PC-3 (cell line): ENCODE measurements at regions not wholly inside any gene's neighbourhood (a gene's known extent, or its start where the extent isn't known, plus 50 kb on each side); places are given as distances from the start of the nearest gene placed in this dataset.

Source experiments
- ATAC-seq: fragments of 200-7000 bp; cut with Tn5 transposase; 2 replicates; pipeline ENCODE4 v1.9.1; 2020; ENCODE audit warnings: mild to moderate bottlenecking, moderate library complexity
- BruUV-seq: library from RNA; stranded (reverse); fragments of 400-500 nt; replicated peaks from 2 replicates; lab custom pipeline; 2021; lab: Mats Ljungman, UMichigan
- CTCF ChIA-PET: fragments of 300-600 bp; sonication (Branson Sonifier 250); formaldehyde crosslinking; loops from one replicate; lab custom pipeline; 2022; ENCODE audit warnings: antibody characterized with exemption; lab: Charles Lee
- POLR2A ChIA-PET: fragments of 300-600 bp; sonication (Branson Sonifier 250); formaldehyde crosslinking; loops from one replicate; lab custom pipeline; 2022; ENCODE audit warnings: antibody characterized with exemption; ENCODE audit not compliant: unreplicated experiment; lab: Charles Lee
- DNase-seq: peaks from one replicate; pipeline ENCODE4 v3.0.0-alpha.2; 2015
- H2AFZ ChIP-seq: fragments of 300-600 bp; sonication (generic); 2 replicates; pipeline ENCODE4 v1.6.0; 2016; ENCODE audit warnings: antibody characterized with exemption, low read length
- H3F3A ChIP-seq: fragments of 300-600 bp; sonication (generic); one replicate; pipeline ENCODE4 v1.6.0; 2017; ENCODE audit warnings: antibody characterized with exemption, low read length, control low read depth, mild to moderate bottlenecking; ENCODE audit not compliant: unreplicated experiment
- H3K27ac ChIP-seq: fragments of 300-600 bp; sonication (generic); 2 replicates; pipeline ENCODE4 v1.5.1; 2016; ENCODE audit warnings: mild to moderate bottlenecking, low read length
- H3K27me3 ChIP-seq: fragments of 300-600 bp; sonication (generic); 2 replicates; pipeline ENCODE4 v1.6.1; 2016; ENCODE audit warnings: low read length, mixed read lengths
- H3K36me3 ChIP-seq: fragments of 300-600 bp; sonication (generic); 2 replicates; pipeline ENCODE4 v1.6.1; 2016; ENCODE audit warnings: low read depth, mixed run types, low read length, mixed read lengths
- H3K4me1 ChIP-seq: fragments of 300-600 bp; sonication (generic); 2 replicates; pipeline ENCODE4 v1.5.1; 2016; ENCODE audit warnings: low read length; ENCODE audit not compliant: insufficient read depth
- H3K4me2 ChIP-seq: fragments of 300-600 bp; sonication (generic); 2 replicates; pipeline ENCODE4 v1.6.0; 2016; ENCODE audit warnings: low read length
- H3K4me3 ChIP-seq: fragments of 300-600 bp; sonication (generic); 2 replicates; pipeline ENCODE4 v1.5.1; 2016; ENCODE audit warnings: mild to moderate bottlenecking, low read length, mixed read lengths
- H3K79me2 ChIP-seq: fragments of 300-600 bp; sonication (generic); 2 replicates; pipeline ENCODE4 v1.6.1; 2017; ENCODE audit warnings: low read length, mixed read lengths
- H3K9ac ChIP-seq: fragments of 300-600 bp; sonication (generic); 2 replicates; pipeline ENCODE4 v1.6.0; 2016; ENCODE audit warnings: mild to moderate bottlenecking, low read length
- H3K9me2 ChIP-seq: fragments of 300-600 bp; sonication (generic); replicated peaks from 2 replicates; pipeline ENCODE4 v1.6.1; 2016; ENCODE audit warnings: mixed run types, low read length, mixed read lengths
- H3K9me3 ChIP-seq: fragments of 300-600 bp; sonication (generic); 2 replicates; pipeline ENCODE4 v1.6.1; 2016; ENCODE audit warnings: low read length, mixed read lengths
- H4K20me1 ChIP-seq: fragments of 300-600 bp; sonication (generic); 2 replicates; pipeline ENCODE4 v1.6.1; 2016; ENCODE audit warnings: low read length, mixed read lengths
- CTCF ChIP-seq: fragments of 300-600 bp; sonication (generic); conservative IDR thresholded peaks from 2 replicates; pipeline ENCODE4 v1.5.1; 2017; ENCODE audit warnings: antibody characterized with exemption, low read depth, mild to moderate bottlenecking, low read length
- EZH2 ChIP-seq: fragments of 300-600 bp; sonication (generic); IDR thresholded peaks from one replicate; pipeline ENCODE4 v1.6.1; 2017; ENCODE audit warnings: antibody characterized with exemption, mild to moderate bottlenecking, low read length; ENCODE audit not compliant: unreplicated experiment
- EZH2phosphoT487 ChIP-seq: fragments of 300-600 bp; sonication (generic); IDR thresholded peaks from 2 replicates; pipeline ENCODE4 v1.6.1; 2018; ENCODE audit warnings: mild to moderate bottlenecking, antibody characterized with exemption, low read length, borderline replicate concordance
- intact Hi-C: fragments of 100-400 bp; cut with micrococcal nuclease; formaldehyde crosslinking; loops from 2 replicates; pipeline ENCODE4 v1.9.0; 2023

- Histone ChIP-seq H3K9ac (no peak overlapping the region), H3K27ac (no peak overlapping the region), H3K4me1 (no peaks in the 10 kb centered on the region), H3K79me2 (no peaks in the 10 kb centered on the region), H2AFZ (no peak overlapping the region), H3K9me3 (0 out of 2 replicates have a peak, but pooled peaks cover 4% of the 10 kb centered on the region), H4K20me1 (no peaks in the 10 kb centered on the region), H3F3A (no peaks in the 10 kb centered on the region), H3K4me3 (no peak overlapping the region), H3K27me3 (peaks cover 40% of the 10 kb centered on the region), H3K36me3 (no peaks in the 10 kb centered on the region), H3K4me2 (no peak overlapping the region), H3K9me2 (no peaks in the 10 kb centered on the region)
- ATAC-seq = no peak
- POLR2A ChIA-PET = no interaction called here
- CTCF ChIA-PET = no interaction called here
- DNase-seq = no peak
- intact Hi-C loops = no loop called here
- BruUV-seq = no TSS peak
- no peak for TF ChIP-seq EZH2phosphoT487
- no peak for TF ChIP-seq EZH2
Observed at GRCh38 chr11:127598476-127598875, 597.9 kb upstream of the KIRREL3 start.

GRCh38 chr11:127596433-127596832 lies 595.9 kb upstream of the KIRREL3 start:
- no peak overlapping the region for H3K4me2 ChIP-seq
- TF ChIP-seq EZH2phosphoT487 (no peak), CTCF (no peak), EZH2 (no peak)
- no TSS peak for BruUV-seq
- no peaks in the 10 kb centered on the region for H3K79me2 ChIP-seq
- intact Hi-C loops = no loop called here
- peaks cover 54% of the 10 kb centered on the region for H3K27me3 ChIP-seq
- no peak overlapping the region for H3K27ac ChIP-seq
- no peaks in the 10 kb centered on the region for H3K4me1 ChIP-seq
- no peak for ATAC-seq
- 0 out of 2 replicates have a peak, but pooled peaks cover 4% of the 10 kb centered on the region for H3K9me3 ChIP-seq
- POLR2A ChIA-PET = no interaction called here
- H3F3A ChIP-seq = no peaks in the 10 kb centered on the region
- H3K9ac ChIP-seq = no peak overlapping the region
- no peaks in the 10 kb centered on the region for H3K9me2 ChIP-seq
- H3K36me3 ChIP-seq = no peaks in the 10 kb centered on the region
- no peaks in the 10 kb centered on the region for H4K20me1 ChIP-seq
- no peak overlapping the region for H3K4me3 ChIP-seq
- H2AFZ ChIP-seq = no peak overlapping the region
- no peak for DNase-seq
- CTCF ChIA-PET = no interaction called here

- Histone ChIP-seq H3K36me3 (no peaks in the 10 kb centered on the region), H3K27ac (no peak overlapping the region), H2AFZ (no peak overlapping the region), H3F3A (no peaks in the 10 kb centered on the region), H4K20me1 (no peaks in the 10 kb centered on the region), H3K9me3 (0 out of 2 replicates have a peak, but pooled peaks cover 4% of the 10 kb centered on the region), H3K9me2 (no peaks in the 10 kb centered on the region), H3K9ac (no peak overlapping the region), H3K4me1 (no peaks in the 10 kb centered on the region), H3K79me2 (no peaks in the 10 kb centered on the region), H3K4me3 (no peak overlapping the region), H3K27me3 (peaks cover 59% of the 10 kb centered on the region), H3K4me2 (no peak overlapping the region)
- intact Hi-C loops = no loop called here
- ChIA-PET CTCF (no interaction called here), POLR2A (no interaction called here)
- no peak for ATAC-seq
- BruUV-seq = no TSS peak
- no peak for TF ChIP-seq CTCF
- no peak for TF ChIP-seq EZH2phosphoT487
- no peak for TF ChIP-seq EZH2
- DNase-seq = no peak
Observed at GRCh38 chr11:127592371-127592770, 591.8 kb upstream of the KIRREL3 start.
